Testis (tissue), 2 donors: ENCODE measurements at regions not wholly inside any gene's neighbourhood (a gene's known extent, or its start where the extent isn't known, plus 50 kb on each side); places are given as distances from the start of the nearest gene placed in this dataset.

Source experiments
- POLR2A ChIP-seq: fragments of 450-650 bp; IDR thresholded peaks from one replicate; pipeline ENCODE4 v1.6.1; 2017; ENCODE audit warnings: antibody characterized with exemption, mild to moderate bottlenecking, moderate library complexity
- TF ChIP-seq, protein P1 (sequence below), 3 experiments: fragments of 450-650 bp in 2 of 3; fragments of 200-600 bp in 1 of 3; sonication (generic) in 1 of 3; IDR thresholded peaks; one replicate each; pipeline ENCODE4 v1.5.1; 2016 to 2019; ENCODE audit warnings: antibody characterized with exemption in 3 of 3, mild to moderate bottlenecking in 2 of 3, moderate library complexity in 1 of 3

GRCh38 chr20:60108397-60108796, 150.2 kb downstream of the CDH26 start:
- TF ChIP-seq, protein P1, sequence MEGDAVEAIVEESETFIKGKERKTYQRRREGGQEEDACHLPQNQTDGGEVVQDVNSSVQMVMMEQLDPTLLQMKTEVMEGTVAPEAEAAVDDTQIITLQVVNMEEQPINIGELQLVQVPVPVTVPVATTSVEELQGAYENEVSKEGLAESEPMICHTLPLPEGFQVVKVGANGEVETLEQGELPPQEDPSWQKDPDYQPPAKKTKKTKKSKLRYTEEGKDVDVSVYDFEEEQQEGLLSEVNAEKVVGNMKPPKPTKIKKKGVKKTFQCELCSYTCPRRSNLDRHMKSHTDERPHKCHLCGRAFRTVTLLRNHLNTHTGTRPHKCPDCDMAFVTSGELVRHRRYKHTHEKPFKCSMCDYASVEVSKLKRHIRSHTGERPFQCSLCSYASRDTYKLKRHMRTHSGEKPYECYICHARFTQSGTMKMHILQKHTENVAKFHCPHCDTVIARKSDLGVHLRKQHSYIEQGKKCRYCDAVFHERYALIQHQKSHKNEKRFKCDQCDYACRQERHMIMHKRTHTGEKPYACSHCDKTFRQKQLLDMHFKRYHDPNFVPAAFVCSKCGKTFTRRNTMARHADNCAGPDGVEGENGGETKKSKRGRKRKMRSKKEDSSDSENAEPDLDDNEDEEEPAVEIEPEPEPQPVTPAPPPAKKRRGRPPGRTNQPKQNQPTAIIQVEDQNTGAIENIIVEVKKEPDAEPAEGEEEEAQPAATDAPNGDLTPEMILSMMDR (IDR thresholded peaks at IDR 0.05), result no peak
- TF ChIP-seq POLR2A, result no peak
